ENCODE measurements at regions not wholly inside any gene's neighbourhood (a gene's known extent, or its start where the extent isn't known, plus 50 kb on each side); places are given as distances from the start of the nearest gene placed in this dataset.

GRCh38 chr11:28618416-28618815 is 510.2 kb downstream of the METTL15 start:
- Histone ChIP-seq H3K4me3 (ENCODE audit: low read depth in 1 of 2, low read length in 2 of 2) (no peak overlapping the region), H3K36me3 (ENCODE audit: control insufficient read depth in 2 of 2, insufficient read depth in 2 of 2, low read length in 1 of 2) (no peaks in the 10 kb centered on the region), H3K4me1 (ENCODE audit: control insufficient read depth in 2 of 2, insufficient read depth in 2 of 2, low read length in 1 of 2) (no peaks in the 10 kb centered on the region), H3K27me3 (ENCODE audit: control insufficient read depth in 1 of 2, insufficient read depth in 2 of 2, low read length in 2 of 2) (no peaks in the 10 kb centered on the region), H3K9me3 (ENCODE audit: control insufficient read depth in 2 of 2, insufficient read depth in 1 of 2, low read depth in 1 of 2, low read length in 1 of 2) (no peaks in the 10 kb centered on the region), H3K27ac (ENCODE audit: low read depth in 2 of 2, low read length in 1 of 2) (no peak overlapping the region)
- WGBS, 2 donors = 63 to 71% methylated on average over 2 of the region's 2 CpGs

DNA sequence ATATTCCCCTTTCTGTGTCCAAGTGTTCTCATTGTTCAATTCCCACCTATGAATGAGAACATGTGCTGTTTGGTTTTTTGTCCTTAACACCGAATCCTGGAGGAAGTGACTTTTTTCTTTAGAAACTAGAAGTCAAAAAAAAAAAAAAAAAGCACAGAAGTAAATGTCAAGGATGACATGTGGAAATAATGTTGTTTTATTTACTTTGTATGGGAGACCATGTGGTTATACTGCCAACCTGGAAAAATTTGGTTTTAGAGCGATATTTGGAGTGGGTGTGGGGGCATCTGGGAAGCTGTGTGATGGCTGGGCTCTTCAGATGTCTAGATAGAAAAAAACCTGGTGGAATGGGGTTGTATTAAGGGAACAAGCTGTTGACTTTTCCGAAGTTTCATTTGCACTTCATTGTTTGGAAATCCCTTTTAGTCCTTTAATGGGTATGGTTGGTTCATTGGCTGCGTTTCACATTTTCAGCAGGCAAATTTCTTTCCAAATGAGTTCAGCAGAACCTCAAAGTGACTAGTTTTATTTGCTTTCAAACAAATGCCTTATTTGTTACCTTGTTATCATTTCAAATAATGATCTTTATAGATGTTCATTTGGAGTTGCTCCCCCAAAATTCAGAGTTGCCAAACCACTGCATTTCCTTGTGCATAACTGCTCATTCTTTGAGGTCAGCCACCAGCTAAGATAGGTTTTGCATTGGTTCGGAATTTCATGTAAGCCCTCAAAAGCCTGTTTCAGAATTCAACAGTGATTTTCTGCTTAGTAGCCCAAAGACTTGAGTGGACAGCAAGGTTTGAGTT is 508.2 kb downstream of the METTL15 start:
- H3K4me1 ChIP-seq (ENCODE audit: control insufficient read depth in 2 of 2, insufficient read depth in 2 of 2, low read length in 1 of 2) = no peaks in the 10 kb centered on the region
- no peak overlapping the region for H3K4me3 ChIP-seq (ENCODE audit: low read depth in 1 of 2, low read length in 2 of 2)
- H3K36me3 ChIP-seq (ENCODE audit: control insufficient read depth in 2 of 2, insufficient read depth in 2 of 2, low read length in 1 of 2) = no peaks in the 10 kb centered on the region
- no peaks in the 10 kb centered on the region for H3K9me3 ChIP-seq (ENCODE audit: control insufficient read depth in 2 of 2, insufficient read depth in 1 of 2, low read depth in 1 of 2, low read length in 1 of 2)
- 48 to 56% methylated on average over 5 of the region's 5 CpGs for WGBS, 2 donors
- H3K27ac ChIP-seq (ENCODE audit: low read depth in 2 of 2, low read length in 1 of 2) = no peak overlapping the region
- peaks cover 0 to 4% of the 10 kb centered on the region in 2 donors for H3K27me3 ChIP-seq (ENCODE audit: control insufficient read depth in 1 of 2, insufficient read depth in 2 of 2, low read length in 2 of 2)

GRCh38 chr11:28615542-28615941 is 507.4 kb downstream of the METTL15 start:
- WGBS, 2 donors = 31 to 50% methylated on average over 2 of the region's 2 CpGs

DNA sequence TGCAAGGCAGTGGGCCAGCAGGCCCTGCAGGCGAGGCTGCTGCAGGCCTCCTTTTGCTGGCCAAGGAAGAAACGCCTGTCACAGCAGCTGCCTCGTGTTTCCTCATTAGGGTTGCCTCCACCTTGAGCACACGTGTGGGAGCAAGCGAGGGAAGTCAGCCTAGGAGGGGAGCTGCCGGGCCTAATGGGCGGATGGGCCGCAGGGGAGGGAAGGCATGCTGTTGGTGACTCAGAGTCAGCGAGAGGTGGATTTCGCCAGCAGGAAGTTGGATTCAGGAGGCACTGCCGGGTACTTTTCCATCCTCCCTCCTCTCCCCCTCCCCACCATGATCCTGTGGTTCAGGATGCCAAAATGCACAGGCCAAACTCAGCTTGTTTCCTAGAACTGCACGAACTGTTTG is 498.7 kb downstream of the METTL15 start:
- Histone ChIP-seq H3K4me1 (ENCODE audit: control insufficient read depth in 2 of 2, insufficient read depth in 2 of 2, low read length in 1 of 2) (peaks cover 0 to 6% of the 10 kb centered on the region in 2 donors), H3K27me3 (ENCODE audit: control insufficient read depth in 1 of 2, insufficient read depth in 2 of 2, low read length in 2 of 2) (peaks cover 0 to 11% of the 10 kb centered on the region in 2 donors), H3K36me3 (ENCODE audit: control insufficient read depth in 2 of 2, insufficient read depth in 2 of 2, low read length in 1 of 2) (no peaks in the 10 kb centered on the region), H3K4me3 (ENCODE audit: low read depth in 1 of 2, low read length in 2 of 2) (no peak overlapping the region), H3K27ac (ENCODE audit: low read depth in 2 of 2, low read length in 1 of 2) (no peak overlapping the region), H3K9me3 (ENCODE audit: control insufficient read depth in 2 of 2, insufficient read depth in 1 of 2, low read depth in 1 of 2, low read length in 1 of 2) (peaks cover 0 to 5% of the 10 kb centered on the region in 2 donors)
- WGBS, 2 donors = 44 to 54% methylated on average over 12 of the region's 12 CpGs

More at GRCh38 chr11:28615542-28615941, 507.4 kb downstream of the METTL15 start:
- H3K36me3 ChIP-seq (ENCODE audit: control insufficient read depth in 2 of 2, insufficient read depth in 2 of 2, low read length in 1 of 2) = no peaks in the 10 kb centered on the region
- H3K9me3 ChIP-seq (ENCODE audit: control insufficient read depth in 2 of 2, insufficient read depth in 1 of 2, low read depth in 1 of 2, low read length in 1 of 2) = no peaks in the 10 kb centered on the region
- H3K27ac ChIP-seq (ENCODE audit: low read depth in 2 of 2, low read length in 1 of 2) = no peak overlapping the region
- H3K27me3 ChIP-seq (ENCODE audit: control insufficient read depth in 1 of 2, insufficient read depth in 2 of 2, low read length in 2 of 2) = peaks cover 0 to 8% of the 10 kb centered on the region in 2 donors
- H3K4me1 ChIP-seq (ENCODE audit: control insufficient read depth in 2 of 2, insufficient read depth in 2 of 2, low read length in 1 of 2) = no peaks in the 10 kb centered on the region
- H3K4me3 ChIP-seq (ENCODE audit: low read depth in 1 of 2, low read length in 2 of 2) = no peak overlapping the region

- WGBS, 2 donors = 78 to 84% methylated on average over 2 of the region's 2 CpGs
- Histone ChIP-seq H3K36me3 (ENCODE audit: control insufficient read depth in 2 of 2, insufficient read depth in 2 of 2, low read length in 1 of 2) (no peaks in the 10 kb centered on the region), H3K4me3 (ENCODE audit: low read depth in 1 of 2, low read length in 2 of 2) (no peak overlapping the region), H3K9me3 (ENCODE audit: control insufficient read depth in 2 of 2, insufficient read depth in 1 of 2, low read depth in 1 of 2, low read length in 1 of 2) (no peaks in the 10 kb centered on the region), H3K4me1 (ENCODE audit: control insufficient read depth in 2 of 2, insufficient read depth in 2 of 2, low read length in 1 of 2) (no peaks in the 10 kb centered on the region), H3K27ac (ENCODE audit: low read depth in 2 of 2, low read length in 1 of 2) (no peak overlapping the region), H3K27me3 (ENCODE audit: control insufficient read depth in 1 of 2, insufficient read depth in 2 of 2, low read length in 2 of 2) (no peaks in the 10 kb centered on the region)
Observed at GRCh38 chr11:28599656-28600055, 491.5 kb downstream of the METTL15 start.

DNA sequence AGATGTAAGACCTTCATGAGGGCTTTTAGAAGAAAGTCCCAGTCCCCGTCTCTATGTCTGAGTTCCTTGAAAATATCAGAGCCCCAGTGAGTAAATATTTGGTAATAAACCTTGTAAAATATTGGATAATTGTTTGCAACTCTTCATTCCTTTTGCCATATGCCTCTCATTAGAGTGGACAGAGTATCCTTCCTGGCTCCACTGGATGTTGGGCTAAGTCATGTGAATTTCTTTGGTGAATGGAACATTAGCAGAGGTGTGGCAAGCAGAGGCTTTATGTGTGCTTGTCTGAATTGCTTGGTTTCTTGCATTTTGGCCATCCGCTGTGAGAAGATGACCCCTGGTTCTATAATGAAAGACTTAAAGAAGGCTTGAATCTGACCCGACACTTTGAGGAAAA is 490.3 kb downstream of the METTL15 start:
- no peaks in the 10 kb centered on the region for H3K36me3 ChIP-seq (ENCODE audit: control insufficient read depth in 2 of 2, insufficient read depth in 2 of 2, low read length in 1 of 2)
- H3K27ac ChIP-seq (ENCODE audit: low read depth in 2 of 2, low read length in 1 of 2) = no peak overlapping the region
- no peaks in the 10 kb centered on the region for H3K4me1 ChIP-seq (ENCODE audit: control insufficient read depth in 2 of 2, insufficient read depth in 2 of 2, low read length in 1 of 2)
- no peaks in the 10 kb centered on the region for H3K27me3 ChIP-seq (ENCODE audit: control insufficient read depth in 1 of 2, insufficient read depth in 2 of 2, low read length in 2 of 2)
- no peak overlapping the region for H3K4me3 ChIP-seq (ENCODE audit: low read depth in 1 of 2, low read length in 2 of 2)
- 89% methylated on average over 3 of the region's 3 CpGs for WGBS, 2 donors
- H3K9me3 ChIP-seq (ENCODE audit: control insufficient read depth in 2 of 2, insufficient read depth in 1 of 2, low read depth in 1 of 2, low read length in 1 of 2) = peaks cover 0 to 2% of the 10 kb centered on the region in 2 donors

GRCh38 chr11:28596816-28597215 is 488.6 kb downstream of the METTL15 start:
- H3K9me3 ChIP-seq (ENCODE audit: control insufficient read depth in 2 of 2, insufficient read depth in 1 of 2, low read depth in 1 of 2, low read length in 1 of 2) = peaks cover 0 to 2% of the 10 kb centered on the region in 2 donors
- no peak overlapping the region for H3K27ac ChIP-seq (ENCODE audit: low read depth in 2 of 2, low read length in 1 of 2)
- H3K36me3 ChIP-seq (ENCODE audit: control insufficient read depth in 2 of 2, insufficient read depth in 2 of 2, low read length in 1 of 2) = no peaks in the 10 kb centered on the region
- no peak overlapping the region for H3K4me3 ChIP-seq (ENCODE audit: low read depth in 1 of 2, low read length in 2 of 2)
- 96 to 97% methylated on average over 2 of the region's 2 CpGs for WGBS, 2 donors
- H3K27me3 ChIP-seq (ENCODE audit: control insufficient read depth in 1 of 2, insufficient read depth in 2 of 2, low read length in 2 of 2) = no peaks in the 10 kb centered on the region
- H3K4me1 ChIP-seq (ENCODE audit: control insufficient read depth in 2 of 2, insufficient read depth in 2 of 2, low read length in 1 of 2) = no peaks in the 10 kb centered on the region

- Histone ChIP-seq H3K27me3 (ENCODE audit: control insufficient read depth in 1 of 2, insufficient read depth in 2 of 2, low read length in 2 of 2) (no peaks in the 10 kb centered on the region), H3K36me3 (ENCODE audit: control insufficient read depth in 2 of 2, insufficient read depth in 2 of 2, low read length in 1 of 2) (no peaks in the 10 kb centered on the region), H3K4me3 (ENCODE audit: low read depth in 1 of 2, low read length in 2 of 2) (no peak overlapping the region), H3K9me3 (ENCODE audit: control insufficient read depth in 2 of 2, insufficient read depth in 1 of 2, low read depth in 1 of 2, low read length in 1 of 2) (peaks cover 0 to 2% of the 10 kb centered on the region in 2 donors), H3K27ac (ENCODE audit: low read depth in 2 of 2, low read length in 1 of 2) (no peak overlapping the region), H3K4me1 (ENCODE audit: control insufficient read depth in 2 of 2, insufficient read depth in 2 of 2, low read length in 1 of 2) (no peaks in the 10 kb centered on the region)
Observed at GRCh38 chr11:28592141-28592540, 484.0 kb downstream of the METTL15 start.

DNA sequence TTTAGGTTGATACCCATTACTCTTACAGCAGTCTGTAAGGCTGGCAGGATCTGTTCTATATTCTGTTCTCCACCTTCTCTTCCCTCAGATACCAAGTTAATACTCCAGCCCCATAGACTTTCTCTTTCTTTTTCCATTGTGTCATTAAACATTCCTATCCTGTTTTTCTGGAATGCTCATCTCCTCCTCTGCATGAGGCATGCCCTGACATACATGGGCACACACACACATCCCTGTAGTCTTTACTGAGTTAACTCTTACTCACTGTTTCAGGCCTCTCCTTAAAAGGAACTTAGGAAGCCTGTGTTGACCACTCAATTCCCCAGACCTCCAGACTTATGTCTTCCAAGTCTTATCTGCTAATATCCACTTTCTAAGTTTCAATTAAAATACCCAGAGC is 476.8 kb downstream of the METTL15 start:
- H3K9me3 ChIP-seq (ENCODE audit: control insufficient read depth in 2 of 2, insufficient read depth in 1 of 2, low read depth in 1 of 2, low read length in 1 of 2) = no peaks in the 10 kb centered on the region
- no peaks in the 10 kb centered on the region for H3K4me1 ChIP-seq (ENCODE audit: control insufficient read depth in 2 of 2, insufficient read depth in 2 of 2, low read length in 1 of 2)
- no peaks in the 10 kb centered on the region for H3K36me3 ChIP-seq (ENCODE audit: control insufficient read depth in 2 of 2, insufficient read depth in 2 of 2, low read length in 1 of 2)
- no peaks in the 10 kb centered on the region for H3K27me3 ChIP-seq (ENCODE audit: control insufficient read depth in 1 of 2, insufficient read depth in 2 of 2, low read length in 2 of 2)
- H3K27ac ChIP-seq (ENCODE audit: low read depth in 2 of 2, low read length in 1 of 2) = no peak overlapping the region
- H3K4me3 ChIP-seq (ENCODE audit: low read depth in 1 of 2, low read length in 2 of 2) = no peak overlapping the region

DNA sequence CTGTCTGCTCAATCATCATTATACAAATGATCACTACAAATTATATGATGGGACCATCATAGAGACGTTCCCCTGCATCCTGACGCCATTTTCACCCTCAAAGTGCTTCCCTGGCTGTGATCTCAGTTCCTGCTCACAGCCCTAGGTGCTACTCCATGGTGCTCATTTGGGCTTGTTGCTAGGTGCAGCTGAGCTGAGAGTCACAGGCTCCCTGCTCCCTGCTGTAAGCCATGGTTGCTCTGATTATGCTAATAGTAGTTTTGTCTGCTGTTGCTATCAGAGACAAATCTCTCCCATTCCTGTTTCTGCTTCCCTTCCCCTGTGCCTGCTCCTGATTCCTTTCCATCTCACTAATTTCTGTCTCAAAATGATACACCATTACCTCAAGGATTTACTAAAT is 474.3 kb downstream of the METTL15 start:
- Histone ChIP-seq H3K27me3 (ENCODE audit: control insufficient read depth in 1 of 2, insufficient read depth in 2 of 2, low read length in 2 of 2) (no peaks in the 10 kb centered on the region), H3K9me3 (ENCODE audit: control insufficient read depth in 2 of 2, insufficient read depth in 1 of 2, low read depth in 1 of 2, low read length in 1 of 2) (no peaks in the 10 kb centered on the region), H3K4me3 (ENCODE audit: low read depth in 1 of 2, low read length in 2 of 2) (no peak overlapping the region), H3K27ac (ENCODE audit: low read depth in 2 of 2, low read length in 1 of 2) (no peak overlapping the region), H3K36me3 (ENCODE audit: control insufficient read depth in 2 of 2, insufficient read depth in 2 of 2, low read length in 1 of 2) (no peaks in the 10 kb centered on the region), H3K4me1 (ENCODE audit: control insufficient read depth in 2 of 2, insufficient read depth in 2 of 2, low read length in 1 of 2) (no peaks in the 10 kb centered on the region)
- WGBS, 2 donors = 68 to 69% methylated on average over 2 of the region's 2 CpGs

All from esophagus (tissue), 2 donors.